NCI-H2196 (cell line): ENCODE measurements at regions not wholly inside any gene's neighbourhood (a gene's known extent, or its start where the extent isn't known, plus 50 kb on each side); places are given as distances from the start of the nearest gene placed in this dataset.
"Not testable (repeated sequence)": the region's sequence is repeated elsewhere in the genome, so short reads cannot be mapped to it uniquely, and the experiment has no call there.

ENCODE experiments used
- DNase-seq: peaks from one replicate; lab custom pipeline; 2025; ENCODE audit not compliant: unreplicated experiment; lab: John Stamatoyannopoulos, UW

DNA sequence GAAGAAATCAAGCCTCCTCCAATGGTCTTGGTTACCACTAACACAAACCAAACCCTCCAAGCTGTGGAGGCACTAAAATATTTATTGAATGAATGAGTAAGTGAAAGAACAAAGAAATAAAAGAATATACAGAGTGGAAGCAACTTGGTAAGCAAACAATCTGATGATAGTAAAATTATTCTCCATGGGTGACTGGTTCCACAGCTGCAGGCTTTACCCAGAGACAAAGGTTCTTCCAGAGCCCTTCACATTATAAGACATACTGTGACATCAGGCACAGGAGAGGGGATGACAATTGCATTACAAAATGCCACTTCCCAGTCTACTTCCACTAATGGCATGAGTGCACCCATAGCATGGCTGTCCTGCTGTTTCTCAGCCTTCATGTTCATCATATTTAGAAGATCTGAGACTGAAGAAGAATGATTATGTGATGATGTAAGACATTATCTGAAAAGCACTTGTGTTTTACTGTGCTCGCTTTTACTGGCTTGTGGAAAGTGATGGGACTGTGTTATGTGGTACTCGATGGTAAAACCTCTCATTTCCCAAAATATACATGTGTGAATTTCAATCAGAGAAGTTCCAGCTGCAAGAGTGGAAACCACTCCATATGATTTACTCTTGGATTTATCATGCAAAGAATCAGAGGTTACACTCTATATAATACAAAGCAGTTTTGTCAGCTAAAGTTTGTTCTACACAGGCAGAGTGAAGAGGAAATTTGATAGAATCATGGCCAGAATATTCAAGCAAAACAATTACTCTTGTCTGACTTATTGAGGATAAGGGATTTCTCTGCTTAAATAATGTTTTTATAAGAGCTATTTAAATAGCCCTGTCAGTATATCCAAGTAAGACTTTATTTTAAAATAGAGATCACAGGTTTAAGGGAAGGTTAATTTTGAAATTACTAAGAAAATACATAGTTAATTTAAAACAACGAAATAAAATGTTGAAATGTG is 220.2 kb upstream of the NBEA start:
- DNase-seq: no peak

DNA sequence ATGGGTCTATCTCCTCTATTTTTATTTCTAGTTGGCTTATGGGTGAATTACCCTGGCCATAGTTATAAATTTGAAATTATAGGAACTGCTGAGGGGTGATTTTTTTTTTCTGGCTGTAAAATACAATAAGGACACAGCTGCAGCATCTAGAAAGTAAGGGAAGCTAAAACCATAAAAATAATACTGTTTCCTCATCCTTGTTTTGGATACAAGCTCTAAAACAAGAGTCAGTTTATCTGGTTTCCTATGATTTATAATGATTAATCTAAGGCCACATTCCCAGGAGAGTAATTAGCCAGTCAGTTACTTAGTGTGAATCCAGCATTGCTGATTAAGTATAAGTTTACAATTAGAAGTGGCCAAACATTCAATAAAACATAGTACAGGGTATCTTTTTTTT is 219.1 kb upstream of the NBEA start:
- no peak for DNase-seq

DNA sequence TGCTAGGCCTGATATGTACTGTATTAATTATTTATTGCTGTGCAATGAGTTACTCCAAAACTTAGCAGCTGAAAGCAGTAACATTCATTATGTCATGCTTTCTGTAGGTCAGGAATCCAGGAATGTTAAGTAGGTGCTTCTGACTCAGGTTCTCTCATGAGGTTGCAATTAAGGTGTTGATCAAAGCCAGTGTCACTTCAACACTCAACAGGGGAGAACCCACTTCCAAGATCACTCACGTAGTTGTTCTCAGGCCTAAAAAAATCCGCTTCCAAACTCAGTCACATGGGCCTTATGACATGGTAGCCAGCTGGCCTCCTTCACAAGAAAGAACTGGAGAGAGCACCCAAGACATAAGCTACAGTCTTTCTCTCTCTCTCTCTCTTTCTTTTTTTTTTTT is 211.1 kb upstream of the NBEA start:
- no peak for DNase-seq

DNA sequence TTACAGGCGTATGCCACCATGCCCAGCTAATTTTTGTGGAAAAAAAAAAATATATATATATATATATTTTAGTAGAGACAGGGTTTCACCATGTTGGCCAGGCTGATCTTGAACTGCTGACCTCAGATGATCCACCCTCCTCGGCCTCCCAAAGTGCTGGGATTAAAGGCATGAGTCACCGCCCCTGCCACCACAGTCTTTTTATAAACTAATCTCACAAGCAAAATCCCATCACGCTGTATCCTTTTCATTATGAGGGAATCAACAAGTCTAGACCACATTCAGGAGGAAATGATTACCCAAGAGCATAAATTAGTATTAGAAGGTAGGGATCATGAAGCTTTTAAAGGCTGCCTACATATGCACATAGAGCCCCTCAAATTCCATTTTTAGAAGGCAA is 210.6 kb upstream of the NBEA start:
- no peak for DNase-seq

DNA sequence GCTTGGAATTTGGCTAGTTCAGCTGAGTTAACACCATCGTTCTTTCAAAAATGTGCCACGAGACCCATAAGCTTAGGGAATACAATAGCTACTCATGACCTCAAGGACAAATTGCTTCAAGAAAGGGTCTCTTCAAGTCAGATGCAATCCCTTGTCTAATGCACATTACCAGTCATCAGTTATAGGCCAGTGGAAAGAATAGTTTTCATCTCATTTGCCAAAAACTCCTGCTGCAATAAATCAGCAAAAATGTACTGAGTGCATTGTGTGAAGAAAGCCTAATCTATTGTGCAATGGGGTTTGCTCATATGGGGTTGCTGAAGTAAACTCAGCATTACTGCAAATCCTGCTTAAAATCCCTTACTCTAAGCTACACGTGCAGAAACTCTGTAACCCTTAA is 208.3 kb upstream of the NBEA start:
- no peak for DNase-seq

DNA sequence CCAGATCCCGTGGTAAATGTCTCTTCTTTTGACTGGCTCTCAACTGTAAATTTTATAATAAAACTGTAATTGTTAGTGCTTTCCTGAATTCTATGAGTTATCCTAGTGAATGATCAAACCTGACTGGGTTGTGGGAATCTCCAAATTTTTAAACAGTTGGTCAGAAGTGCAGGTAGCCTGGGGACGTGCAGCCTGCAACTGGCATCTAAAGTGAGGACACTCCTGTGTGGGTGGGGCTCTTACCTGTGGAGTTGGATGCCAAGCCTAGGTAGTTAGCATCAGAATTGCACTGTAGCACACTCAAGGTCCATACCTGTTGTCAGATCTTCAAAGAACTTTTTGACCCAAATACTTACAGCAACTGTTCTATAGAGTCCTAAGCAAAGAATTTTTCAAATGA is 207.1 kb upstream of the NBEA start:
- DNase-seq: no peak

DNA sequence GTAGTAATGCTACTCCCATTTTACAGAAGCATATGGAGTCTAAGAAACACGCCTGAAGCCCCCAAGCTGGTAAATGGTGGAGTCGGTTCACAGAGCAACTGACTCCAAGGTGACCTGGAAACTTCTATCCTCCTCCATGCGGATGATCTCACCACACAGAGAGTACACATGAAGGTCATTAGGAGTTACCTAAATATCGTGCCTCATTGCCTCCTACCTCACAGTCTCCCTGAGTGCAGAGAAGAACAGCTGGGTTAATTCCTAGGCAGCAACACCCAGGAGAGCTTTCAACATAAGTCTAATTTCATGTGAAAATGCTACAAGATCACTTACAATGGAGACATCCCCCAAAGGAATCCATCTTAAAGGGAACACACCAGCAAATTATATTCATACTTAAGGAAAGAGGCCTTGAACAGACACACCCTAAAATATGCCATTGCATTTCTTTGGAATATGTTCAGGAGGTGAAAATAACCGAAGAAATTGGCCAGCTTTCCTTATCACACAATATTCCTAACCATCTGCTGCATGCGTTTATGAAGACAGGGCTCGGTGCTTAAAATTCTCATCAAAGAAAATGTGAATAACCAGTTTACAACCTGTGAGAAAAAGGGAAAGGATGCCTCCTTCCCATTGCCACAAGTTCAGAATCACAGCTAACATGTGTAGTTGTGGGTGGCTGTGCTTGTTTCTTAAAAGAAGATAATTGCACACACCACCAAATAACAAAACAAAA is 203.6 kb upstream of the NBEA start:
- DNase-seq: no peak

DNA sequence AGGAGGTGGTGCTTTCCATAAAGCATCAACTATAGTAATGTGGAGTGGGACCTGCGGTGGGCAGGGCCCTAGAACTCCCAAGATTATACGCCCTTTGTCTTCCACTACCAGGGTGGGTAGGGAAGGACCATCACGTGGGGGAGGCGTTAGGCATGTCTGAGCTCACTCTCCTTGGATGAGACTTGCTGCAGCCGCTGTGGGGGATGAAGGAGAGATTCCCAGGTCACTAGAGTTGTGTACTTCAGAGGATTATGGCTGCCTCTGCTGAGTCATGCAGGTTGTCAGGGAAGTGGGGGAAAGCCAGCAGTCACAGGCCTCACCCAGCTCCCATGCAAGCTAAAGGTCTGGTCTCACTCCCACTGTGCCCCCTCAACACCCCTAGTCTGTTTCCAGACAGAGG is 195.0 kb upstream of the NBEA start:
- not testable (repeated sequence) for DNase-seq

DNA sequence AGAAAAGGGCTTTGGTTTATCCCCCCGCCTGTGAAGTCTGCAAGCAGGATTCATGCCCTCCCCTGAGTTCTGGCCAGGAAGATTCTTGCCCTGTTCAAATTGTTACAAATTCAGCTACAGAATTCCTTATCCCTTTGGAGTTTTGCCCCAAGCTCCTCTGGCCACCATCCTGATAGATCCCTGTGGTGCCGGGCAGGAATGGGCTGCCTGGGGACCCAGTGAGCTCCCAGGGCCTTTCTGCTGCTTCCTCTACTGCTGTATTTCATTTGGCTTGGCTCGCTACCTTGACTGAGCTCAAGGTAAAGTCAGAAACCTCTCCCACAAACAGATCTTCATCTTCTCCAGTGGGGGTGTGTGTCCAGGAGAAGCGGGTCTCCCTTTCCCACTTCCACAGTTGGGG is 194.6 kb upstream of the NBEA start:
- no peak for DNase-seq

DNA sequence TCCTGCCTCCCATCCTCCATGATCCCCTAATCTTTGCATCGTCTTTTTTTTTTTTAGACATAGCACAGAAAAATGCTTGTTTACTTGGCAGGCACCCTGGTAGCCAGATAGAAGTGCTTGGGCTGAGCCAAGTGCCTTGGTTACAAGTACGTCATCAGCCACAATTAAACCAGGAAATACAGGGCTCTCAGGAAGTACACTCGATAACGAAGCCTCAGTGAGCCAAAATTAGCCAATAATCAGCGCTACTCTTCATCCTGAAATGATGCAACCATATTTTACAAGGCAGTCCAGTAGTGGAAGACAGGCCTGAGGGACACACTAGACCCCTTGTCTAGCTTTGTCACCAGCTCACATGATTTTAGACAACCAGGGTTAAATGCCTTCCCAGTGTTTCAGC is 194.0 kb upstream of the NBEA start:
- DNase-seq: peak; percentile 48

DNA sequence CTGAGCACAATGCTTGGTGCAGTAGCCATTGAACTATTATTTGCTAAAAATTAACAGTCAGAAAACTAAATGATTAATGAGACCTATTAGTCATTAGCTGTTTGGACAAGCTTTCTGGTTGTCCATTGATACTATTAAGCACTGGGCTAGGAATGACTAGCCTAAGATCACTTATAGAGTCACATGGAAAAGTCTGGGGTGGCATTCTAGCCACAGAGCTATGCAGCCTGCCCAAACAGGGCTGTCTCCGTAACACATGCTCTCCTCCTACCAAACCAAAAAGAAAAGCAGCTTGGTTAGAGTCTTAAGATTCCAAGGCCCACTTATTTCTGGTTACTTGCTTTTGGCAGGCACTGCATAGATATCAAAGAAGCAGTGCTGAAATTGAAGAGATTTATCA is 193.5 kb upstream of the NBEA start:
- no peak for DNase-seq

DNA sequence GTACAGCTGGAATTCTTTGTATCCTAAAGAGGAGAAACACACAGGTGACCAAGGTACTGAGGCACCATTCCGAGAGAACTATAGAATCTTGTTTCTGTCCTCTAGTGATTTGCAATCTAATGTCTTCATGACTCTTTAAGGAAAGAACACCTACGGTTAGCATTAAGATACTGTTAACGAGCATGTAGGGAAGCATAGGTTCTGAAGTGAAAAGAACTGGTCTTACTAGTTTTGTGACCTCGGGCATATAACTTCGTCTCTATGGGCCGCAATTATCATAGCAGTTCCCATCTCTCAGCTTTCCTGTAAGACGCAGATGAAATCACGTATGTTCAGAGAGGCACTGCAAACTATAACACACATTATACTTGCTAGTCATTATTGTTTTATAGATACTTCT is 193.0 kb upstream of the NBEA start:
- DNase-seq: no peak

DNA sequence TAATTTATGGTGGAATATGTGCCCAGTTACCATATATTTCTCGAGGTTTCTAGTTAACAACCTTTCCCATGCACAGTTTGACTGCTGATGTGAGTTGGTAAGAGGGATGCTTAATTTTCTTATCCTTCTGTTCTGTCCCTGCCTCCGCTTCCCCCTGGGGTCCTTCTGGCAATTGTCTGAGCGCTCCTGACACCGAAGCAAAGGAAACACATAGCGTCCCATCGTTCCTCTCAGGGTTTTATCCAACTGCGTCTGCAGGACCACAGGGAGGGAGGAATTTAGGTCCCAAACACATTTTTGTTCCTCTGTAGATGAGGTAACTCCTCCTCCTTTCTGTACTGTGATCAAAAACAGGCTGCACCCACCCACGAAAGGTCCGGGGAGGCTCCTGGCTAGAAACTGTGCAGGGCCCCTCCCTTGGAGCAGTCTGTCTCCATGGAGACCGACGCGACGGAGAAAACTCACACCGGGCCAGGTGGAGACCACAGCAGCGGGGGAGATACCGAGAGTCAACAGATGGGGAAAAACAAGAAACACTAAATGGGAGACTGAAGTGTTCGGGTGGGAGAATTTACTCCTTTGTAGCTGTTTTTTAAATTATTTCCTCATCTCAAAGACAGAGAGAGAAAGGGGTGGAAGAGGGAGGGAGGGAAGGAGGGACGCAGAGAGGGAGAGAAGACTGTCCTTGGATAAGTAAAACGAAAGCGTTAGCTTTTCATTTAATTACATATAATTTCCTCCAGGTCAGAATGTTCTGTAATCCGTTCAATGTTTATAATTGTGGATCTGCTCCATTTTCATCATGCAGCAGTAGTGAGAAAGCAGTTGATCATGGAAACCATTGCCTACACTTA is 191.8 kb upstream of the NBEA start:
- peak; percentile 4 for DNase-seq

DNA sequence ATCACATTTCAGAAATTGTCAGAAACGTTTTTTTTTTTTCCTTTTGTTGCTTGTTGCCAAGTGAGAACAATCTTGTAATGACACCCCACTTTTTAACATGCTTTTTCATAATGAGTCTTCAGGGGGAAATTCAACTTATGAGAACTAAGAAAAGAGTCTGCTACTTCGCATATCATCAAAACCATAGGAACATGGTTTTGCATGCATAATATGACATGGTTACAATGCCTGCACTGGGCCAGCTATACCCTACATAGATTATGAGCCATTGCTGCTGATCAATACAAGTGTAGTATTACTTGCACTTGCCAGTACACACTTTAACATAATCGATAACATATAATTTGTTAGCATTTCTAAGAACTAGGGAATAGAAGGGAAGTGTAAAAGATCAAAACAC is 191.0 kb upstream of the NBEA start:
- no peak for DNase-seq

DNA sequence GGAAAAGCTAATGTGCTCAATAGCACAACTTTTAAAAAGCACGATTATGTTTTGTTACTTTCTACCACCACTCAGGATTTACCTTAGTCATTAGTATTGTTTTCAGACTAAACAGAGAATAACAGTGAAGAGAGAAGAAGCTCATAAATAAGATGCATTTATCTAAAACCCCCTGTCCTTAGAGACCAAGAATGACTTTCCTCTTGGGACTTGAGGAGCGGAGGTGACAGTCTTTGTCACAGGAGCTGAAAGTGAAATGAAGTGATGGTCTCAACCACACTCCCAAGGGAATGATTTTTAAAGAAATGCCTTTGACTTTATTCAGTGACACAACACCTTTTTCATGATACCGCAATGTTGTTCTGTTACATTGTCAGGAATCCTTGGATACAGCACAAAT is 190.6 kb upstream of the NBEA start:
- no peak for DNase-seq

DNA sequence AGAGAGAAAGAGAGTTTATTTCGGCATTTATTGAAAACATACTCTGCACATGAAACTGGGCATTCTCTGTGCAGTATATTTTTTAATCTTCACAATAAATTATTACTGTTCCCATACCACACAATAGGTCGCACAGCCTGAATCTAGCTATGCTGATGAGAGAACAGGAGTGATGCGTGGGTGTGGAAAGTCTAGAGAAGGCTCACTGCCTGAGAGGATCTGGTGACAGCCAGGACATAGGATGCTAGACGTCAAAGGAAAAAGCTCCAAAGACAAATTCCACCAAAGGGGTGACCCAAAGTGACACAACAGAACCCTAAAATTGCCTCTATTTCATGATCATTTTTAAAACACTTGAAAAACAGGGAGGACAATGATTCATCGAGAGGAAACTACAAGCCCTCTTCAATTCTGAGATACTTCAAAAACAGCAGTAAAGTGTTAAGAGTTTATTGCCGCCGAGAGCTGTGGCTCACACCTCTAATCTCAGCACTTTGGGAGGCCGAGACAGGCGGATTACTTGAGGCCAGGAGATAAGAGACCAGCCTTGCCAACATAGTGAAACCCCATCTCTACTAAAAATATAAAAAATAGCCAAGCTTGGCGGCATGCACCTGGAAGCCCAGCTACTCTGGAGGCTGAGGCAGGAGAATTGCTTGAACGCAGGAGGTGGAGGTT is 189.6 kb upstream of the NBEA start:
- no peak for DNase-seq

DNA sequence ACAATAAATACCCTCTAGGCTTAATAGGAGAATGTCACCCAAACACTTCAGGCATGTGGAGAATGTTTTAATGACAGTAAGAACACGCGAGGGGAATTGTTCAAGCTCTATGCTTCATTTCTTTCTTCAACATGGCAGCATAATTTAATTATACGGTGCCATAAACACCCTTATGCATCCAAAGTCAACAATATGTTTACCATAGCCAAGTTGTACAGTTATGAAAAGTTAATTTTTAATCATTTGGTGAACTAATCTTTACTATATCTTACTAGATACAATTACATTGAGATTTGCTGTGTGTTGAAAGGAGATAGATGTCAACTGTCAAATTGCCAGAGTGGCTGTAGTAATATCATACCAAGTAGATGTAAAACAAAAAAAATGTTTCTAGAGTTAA is 185.9 kb upstream of the NBEA start:
- no peak for DNase-seq

DNA sequence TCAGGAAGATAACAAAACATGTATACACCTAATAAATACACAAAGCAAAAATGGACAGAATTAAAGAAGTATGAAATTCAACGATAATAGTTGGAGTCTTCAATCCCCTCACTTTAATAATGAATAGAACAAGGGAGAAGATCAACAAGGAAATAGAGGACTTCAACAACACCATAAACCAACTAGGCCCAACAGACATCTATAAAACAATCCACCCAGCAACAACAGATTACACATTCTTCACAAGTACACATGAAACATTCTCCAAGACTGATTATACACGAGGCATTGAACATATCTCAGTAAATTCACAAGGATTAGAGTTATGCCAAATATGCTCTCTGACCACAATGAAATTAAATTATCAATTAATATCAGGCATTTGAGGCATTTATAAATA is 185.5 kb upstream of the NBEA start:
- DNase-seq: no peak

DNA sequence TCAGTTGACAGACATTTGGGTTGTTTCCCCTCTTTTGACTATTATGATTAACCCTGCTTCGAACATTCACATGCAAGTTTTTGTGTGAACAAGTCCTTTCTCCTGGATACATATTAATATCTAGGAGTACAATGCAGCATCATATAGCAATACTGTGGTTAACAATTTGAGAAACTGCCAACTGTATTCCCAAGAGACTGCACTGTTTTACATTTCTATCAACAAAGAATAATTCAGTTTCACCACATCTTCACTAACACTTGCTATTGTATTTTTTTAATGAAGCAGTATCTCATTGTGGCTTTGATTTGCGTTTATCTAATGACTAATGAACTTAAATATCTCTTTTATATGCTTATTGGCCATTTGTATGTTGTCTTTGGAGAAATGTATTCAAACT is 184.6 kb upstream of the NBEA start:
- DNase-seq: no peak

DNA sequence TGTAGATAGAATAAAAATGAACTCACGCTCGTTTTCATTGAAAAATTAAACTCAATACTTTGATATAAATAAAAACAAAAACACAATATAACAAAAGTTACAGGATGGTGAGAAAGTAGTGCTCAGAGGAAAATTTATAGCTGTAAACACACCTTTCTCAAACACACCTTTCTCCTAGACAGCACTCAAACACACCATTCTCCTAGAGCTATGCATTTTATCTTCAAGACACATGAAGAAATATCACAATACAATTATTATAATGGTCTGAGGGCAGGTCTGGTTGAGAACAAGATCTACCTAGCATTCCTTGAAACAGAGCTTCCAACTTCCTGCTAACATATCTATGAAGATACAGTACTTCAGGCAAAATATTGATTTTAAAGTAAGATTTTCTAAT is 183.4 kb upstream of the NBEA start:
- no peak for DNase-seq

DNA sequence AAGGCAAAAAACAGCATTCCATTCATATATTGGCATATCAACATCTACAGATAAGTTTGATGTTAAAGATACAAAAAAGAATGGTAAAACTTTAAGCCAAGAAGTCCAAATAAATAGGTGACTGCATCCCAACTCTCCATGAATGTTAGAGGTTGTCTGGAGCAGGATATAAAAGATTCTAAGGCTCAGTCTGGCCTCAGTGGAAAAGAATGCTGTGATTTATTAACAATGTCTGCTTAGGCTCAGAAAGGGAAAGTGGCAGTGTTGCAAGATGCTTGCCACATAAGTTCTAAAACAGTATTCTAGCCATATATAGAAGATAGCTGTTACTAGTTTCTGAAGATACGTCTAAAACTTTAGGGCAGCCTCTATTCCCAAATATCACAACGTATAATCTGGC is 179.8 kb upstream of the NBEA start:
- no peak for DNase-seq
